ENCODE measurements at regions not wholly inside any gene's neighbourhood (a gene's known extent, or its start where the extent isn't known, plus 50 kb on each side); places are given as distances from the start of the nearest gene placed in this dataset.

DNA sequence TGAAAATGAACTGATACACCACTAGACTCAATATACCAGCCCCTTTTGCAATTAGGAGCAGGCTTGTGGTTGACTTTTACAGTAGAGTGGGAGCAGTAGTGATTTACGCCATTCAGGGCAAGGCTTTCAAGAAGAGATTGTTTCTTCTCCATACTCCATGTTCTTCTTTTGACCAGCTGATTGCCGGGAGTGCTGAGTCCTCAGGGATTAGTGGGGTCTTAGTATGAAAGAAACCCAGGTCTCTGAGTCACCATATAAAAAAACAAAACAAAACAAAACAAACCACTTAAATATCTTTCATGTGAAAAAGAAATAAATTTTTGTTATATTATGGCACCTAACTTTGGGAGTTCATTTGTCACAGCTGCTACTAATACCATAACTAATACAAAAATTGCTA lies 465.6 kb upstream of the TRIB2 start:
- no peak for ATAC-seq
- Mint-ChIP-seq H3K27me3 (no peaks in the 10 kb centered on the region), H3K9me3 (no peaks in the 10 kb centered on the region), H3K36me3 (no peaks in the 10 kb centered on the region), H3K4me1 (no peaks in the 10 kb centered on the region), H3K27ac (no peak overlapping the region), H3K4me3 (no peak overlapping the region)

DNA sequence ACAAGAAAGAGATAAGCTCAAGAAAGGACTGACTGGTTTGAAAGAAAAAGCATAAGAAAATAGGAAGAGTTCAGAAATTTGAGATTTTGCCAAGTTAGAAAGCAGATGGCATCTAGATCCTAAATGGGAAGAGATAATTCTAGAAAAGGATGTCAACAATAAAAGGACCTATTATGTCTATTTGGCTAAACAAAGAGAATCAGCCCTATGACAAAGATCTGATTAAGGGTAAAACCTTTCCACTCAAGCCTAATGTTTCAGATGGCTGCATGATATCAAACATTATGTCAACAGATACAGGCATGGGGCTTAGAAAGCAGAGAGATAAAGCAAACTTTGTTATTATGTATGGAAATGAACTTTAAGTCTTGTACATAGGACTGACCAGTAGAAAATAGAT lies 465.0 kb upstream of the TRIB2 start:
- Mint-ChIP-seq H3K27me3 (no peaks in the 10 kb centered on the region), H3K9me3 (no peaks in the 10 kb centered on the region), H3K27ac (no peak overlapping the region), H3K36me3 (no peaks in the 10 kb centered on the region), H3K4me1 (no peaks in the 10 kb centered on the region), H3K4me3 (no peak overlapping the region)
- no peak for ATAC-seq

DNA sequence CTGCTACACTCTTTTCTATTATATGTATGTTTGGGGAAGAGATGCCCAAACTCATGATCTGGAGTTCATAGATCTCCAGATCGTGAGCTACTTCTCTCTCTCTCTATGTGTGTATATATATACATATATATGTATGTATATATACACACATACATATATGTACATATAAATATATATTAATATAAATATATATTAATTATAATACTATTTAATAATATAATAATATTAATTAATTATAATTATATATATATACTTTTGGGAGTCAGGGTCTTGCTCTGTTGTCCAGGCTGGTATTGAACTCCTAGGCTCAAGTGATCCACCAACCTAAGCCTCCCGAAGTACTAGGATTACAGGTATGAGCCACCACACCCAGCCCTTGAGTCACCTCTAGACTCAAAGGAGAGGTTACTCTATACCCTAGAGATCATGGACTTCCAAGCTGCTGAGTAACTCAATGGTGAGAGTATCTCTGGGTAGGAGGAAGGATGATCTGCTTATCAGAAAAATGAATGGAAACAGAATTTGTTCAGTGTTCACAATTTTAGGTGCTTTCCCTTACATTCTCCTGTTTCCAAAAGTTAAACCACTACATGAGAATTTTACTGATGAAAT lies 463.5 kb upstream of the TRIB2 start:
- Mint-ChIP-seq H3K4me1 (no peaks in the 10 kb centered on the region), H3K27ac (no peak overlapping the region), H3K27me3 (no peaks in the 10 kb centered on the region), H3K36me3 (no peaks in the 10 kb centered on the region), H3K9me3 (no peaks in the 10 kb centered on the region), H3K4me3 (no peak overlapping the region)
- ATAC-seq = no peak

DNA sequence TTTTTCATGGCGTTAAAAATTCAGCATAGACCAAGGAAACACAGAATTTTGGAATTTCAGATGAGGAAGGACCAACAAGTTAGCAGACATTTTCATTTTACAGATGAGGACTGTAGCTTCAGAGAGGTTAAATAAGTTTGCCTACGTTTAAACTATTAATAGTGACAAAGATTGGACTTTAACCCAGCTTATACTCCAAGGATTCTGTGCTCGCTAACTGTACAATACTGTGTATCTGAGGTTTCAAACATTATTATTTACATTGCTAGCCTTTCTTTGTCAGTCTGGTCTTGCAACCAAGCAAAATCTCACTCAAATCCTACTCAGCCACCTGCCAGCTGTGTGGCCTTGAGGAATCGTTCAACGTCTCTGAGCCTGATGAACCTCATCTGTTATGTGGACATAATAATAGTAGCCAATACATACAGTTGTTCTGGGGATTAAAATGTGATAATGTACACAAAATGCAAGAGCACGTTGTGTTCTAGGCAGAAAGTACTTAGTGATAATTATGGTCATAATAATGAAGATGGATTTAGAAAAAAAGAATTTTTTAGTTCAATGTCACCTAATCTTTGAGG lies 462.4 kb upstream of the TRIB2 start:
- no peaks in the 10 kb centered on the region for H3K36me3 Mint-ChIP-seq
- H3K9me3 Mint-ChIP-seq = no peaks in the 10 kb centered on the region
- ATAC-seq = no peak
- no peaks in the 10 kb centered on the region for H3K4me1 Mint-ChIP-seq
- no peak overlapping the region for H3K27ac Mint-ChIP-seq
- no peaks in the 10 kb centered on the region for H3K27me3 Mint-ChIP-seq
- H3K4me3 Mint-ChIP-seq = no peak overlapping the region

DNA sequence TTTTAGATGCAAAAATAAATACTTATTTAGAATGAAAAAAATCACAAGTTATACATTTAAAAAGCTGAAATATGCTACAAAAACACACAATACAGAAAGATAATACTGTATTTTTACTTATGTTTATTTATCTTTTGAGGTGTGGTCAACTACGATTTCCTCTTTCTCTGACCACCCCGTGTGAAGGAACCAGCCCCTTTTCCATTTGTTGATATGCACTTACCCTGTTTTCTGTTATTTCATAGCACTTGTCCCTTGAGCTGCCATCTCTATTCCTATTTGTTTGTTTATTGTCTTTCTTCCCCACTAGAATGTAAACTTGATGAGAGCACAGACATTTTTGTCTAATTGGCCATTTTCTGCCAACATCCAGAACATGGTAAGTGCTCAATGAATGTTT lies 460.5 kb upstream of the TRIB2 start:
- H3K36me3 Mint-ChIP-seq = no peaks in the 10 kb centered on the region
- H3K27me3 Mint-ChIP-seq = no peaks in the 10 kb centered on the region
- no peak overlapping the region for H3K4me3 Mint-ChIP-seq
- H3K9me3 Mint-ChIP-seq = peaks cover 3% of the 10 kb centered on the region
- H3K27ac Mint-ChIP-seq = no peak overlapping the region
- H3K4me1 Mint-ChIP-seq = no peaks in the 10 kb centered on the region
- ATAC-seq = no peak

DNA sequence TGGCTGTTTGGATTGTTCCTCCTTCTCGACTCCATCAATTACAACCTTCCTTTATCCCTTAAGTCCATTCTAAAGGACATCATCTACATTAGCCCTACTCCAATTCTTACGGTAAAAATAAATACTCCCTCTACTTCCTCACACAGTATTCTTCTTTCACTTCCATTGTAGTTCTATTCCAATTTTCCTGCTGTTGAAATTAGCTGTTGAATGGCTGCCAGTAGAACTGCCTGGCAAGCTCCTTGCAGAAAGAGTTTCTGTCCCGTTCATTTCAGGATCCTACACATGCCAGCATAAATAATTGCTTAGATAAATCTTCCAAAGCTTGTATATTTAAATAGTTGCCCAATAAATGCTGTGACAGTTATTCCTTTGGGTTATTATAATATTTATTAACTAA lies 459.3 kb upstream of the TRIB2 start:
- Mint-ChIP-seq H3K27ac (no peak overlapping the region), H3K36me3 (no peaks in the 10 kb centered on the region), H3K4me1 (peaks cover 7% of the 10 kb centered on the region), H3K27me3 (no peaks in the 10 kb centered on the region), H3K9me3 (peaks cover 3% of the 10 kb centered on the region), H3K4me3 (no peak overlapping the region)
- no peak for ATAC-seq

DNA sequence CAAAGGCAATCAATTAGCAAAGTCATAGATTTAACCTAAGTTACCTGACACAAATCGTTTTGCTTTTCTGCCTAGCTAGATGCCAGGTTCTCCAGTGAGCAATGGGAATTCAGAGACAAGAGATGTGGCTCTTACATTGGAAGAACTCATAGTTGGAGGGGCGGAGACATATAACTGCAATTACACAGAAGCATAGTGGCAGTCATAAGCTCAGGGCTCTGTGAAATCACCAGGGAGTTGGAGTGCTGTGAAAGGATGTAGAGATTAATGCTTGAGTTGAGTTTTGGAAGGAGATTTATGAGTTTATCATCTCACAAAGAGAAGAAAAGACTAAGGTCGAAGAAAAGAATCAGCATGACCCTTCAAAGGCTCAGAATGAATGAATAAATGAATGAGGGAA lies 457.2 kb upstream of the TRIB2 start:
- H3K4me1 Mint-ChIP-seq = peaks cover 26% of the 10 kb centered on the region
- no peaks in the 10 kb centered on the region for H3K36me3 Mint-ChIP-seq
- H3K9me3 Mint-ChIP-seq = peaks cover 3% of the 10 kb centered on the region
- no peak overlapping the region for H3K4me3 Mint-ChIP-seq
- no peak for ATAC-seq
- no peaks in the 10 kb centered on the region for H3K27me3 Mint-ChIP-seq
- H3K27ac Mint-ChIP-seq = no peak overlapping the region

DNA sequence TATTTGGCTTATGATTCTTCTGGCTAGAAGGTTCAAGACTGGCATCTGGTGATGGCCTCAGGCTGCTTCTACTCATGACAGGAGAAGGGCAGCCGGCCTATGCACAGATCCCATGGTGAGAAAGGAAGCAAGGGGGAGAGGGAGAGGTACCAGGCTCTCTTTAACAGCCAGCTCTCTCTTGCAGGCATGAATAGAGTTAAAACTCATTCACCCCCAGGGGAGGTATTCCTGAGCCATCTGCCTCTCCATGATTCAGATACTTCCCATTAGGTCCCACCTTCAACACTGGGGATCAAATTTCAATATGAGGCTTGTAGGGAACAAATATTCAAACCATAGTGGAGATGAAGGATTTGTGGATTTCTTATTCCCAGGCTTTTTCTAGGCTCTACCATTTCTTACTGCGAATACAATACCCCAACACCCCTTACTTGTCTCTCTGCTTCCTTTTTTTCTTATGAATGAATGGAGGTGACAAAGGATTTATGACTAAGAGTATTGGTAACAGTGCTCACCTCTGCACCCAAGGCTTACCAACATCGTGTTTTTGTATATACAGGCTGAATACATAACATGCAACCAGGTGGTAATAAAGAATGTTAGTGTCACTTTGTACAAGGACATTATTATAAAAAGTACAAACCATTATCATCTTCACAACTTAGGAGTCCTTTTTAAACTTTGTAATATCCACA lies 454.6 kb upstream of the TRIB2 start:
- no peak for ATAC-seq
- peaks cover 27% of the 10 kb centered on the region for H3K4me1 Mint-ChIP-seq
- H3K4me3 Mint-ChIP-seq = no peak overlapping the region
- H3K9me3 Mint-ChIP-seq = peaks cover 3% of the 10 kb centered on the region
- H3K27me3 Mint-ChIP-seq = no peaks in the 10 kb centered on the region
- no peaks in the 10 kb centered on the region for H3K36me3 Mint-ChIP-seq
- no peak overlapping the region for H3K27ac Mint-ChIP-seq

DNA sequence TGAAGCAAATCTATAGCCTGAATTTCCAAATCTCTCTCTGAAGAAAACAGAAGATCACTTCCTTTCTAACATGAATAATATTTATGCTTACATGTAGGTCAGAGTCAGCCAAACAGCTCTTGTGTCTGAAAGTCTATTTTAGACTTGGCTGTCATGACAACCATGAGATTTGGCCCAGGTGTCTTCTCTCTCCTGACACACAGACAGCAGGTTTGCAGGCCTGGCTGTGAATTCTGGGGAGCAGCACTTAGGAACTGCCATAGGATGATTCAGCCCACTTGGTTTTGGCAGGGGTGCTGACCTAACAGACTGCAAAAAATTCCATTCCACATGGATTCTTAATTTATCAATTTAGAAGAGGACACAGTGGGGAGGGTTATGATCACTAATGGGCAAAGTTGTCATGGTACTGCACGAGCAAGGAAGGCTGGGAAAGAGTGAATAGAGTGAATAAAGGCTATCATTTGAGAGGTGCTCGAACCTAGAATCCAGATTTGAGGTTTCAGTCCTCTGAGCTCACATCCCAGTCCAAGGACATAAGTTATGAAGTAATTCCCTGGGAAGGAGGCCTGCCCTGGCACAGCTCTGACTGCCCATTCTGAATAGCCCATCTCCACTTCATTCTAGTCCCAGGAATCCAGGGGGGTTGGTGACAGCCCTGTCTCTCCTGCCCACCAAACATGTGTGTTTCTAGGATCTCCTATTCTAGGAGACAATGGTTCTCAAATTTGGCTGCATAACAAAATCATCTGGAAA lies 453.9 kb upstream of the TRIB2 start:
- no peak for ATAC-seq
- peaks cover 3% of the 10 kb centered on the region for H3K9me3 Mint-ChIP-seq
- no peak overlapping the region for H3K27ac Mint-ChIP-seq
- no peak overlapping the region for H3K4me3 Mint-ChIP-seq
- no peaks in the 10 kb centered on the region for H3K27me3 Mint-ChIP-seq
- no peaks in the 10 kb centered on the region for H3K36me3 Mint-ChIP-seq
- H3K4me1 Mint-ChIP-seq = peaks cover 27% of the 10 kb centered on the region

DNA sequence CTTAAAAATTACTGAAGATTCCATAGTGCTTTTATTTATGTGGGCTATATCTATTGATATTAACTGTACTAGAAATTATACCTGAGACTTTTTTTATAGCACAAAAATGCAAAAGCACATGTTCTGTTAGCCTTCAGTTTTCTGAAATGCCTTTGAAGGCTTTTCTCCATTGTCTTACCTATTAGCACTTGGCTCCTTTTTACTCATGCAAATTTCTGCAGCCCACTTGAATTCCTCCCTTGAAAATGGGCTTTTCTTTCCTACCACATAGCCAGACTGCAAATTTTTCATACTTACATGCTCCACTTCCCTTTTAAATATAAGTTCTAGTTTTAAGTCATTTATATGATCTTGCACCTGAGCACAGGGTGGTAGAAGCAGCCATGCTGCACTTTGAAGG lies 453.0 kb upstream of the TRIB2 start:
- H3K27me3 Mint-ChIP-seq = no peaks in the 10 kb centered on the region
- ATAC-seq = no peak

DNA sequence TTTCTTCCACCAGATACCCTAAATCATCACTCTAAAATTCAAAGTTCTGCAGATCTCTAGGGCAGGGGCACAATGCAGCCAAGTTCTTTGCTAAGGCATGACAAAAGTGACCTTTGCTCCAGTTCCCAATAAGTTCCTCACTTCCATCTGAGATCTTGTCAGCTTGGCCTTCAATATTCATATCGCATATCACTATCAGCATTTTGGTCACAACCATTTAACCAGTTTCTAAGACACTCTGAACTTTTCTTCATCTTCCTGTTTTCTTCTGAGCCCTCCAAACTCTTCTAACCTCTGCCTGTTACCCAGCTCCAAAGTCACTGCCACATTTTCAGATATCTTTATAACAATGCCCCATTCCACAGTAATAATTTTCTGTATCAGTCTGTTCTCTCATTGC lies 452.6 kb upstream of the TRIB2 start:
- ATAC-seq = no peak
- H3K4me3 Mint-ChIP-seq = no peak overlapping the region
- H3K36me3 Mint-ChIP-seq = no peaks in the 10 kb centered on the region
- H3K4me1 Mint-ChIP-seq = peaks cover 30% of the 10 kb centered on the region
- no peak overlapping the region for H3K27ac Mint-ChIP-seq
- no peaks in the 10 kb centered on the region for H3K27me3 Mint-ChIP-seq
- peaks cover 3% of the 10 kb centered on the region for H3K9me3 Mint-ChIP-seq

More for the DNA sequence above, 453.0 kb upstream of the TRIB2 start:
- no peak overlapping the region for H3K27ac Mint-ChIP-seq
- peaks cover 27% of the 10 kb centered on the region for H3K4me1 Mint-ChIP-seq
- peaks cover 3% of the 10 kb centered on the region for H3K9me3 Mint-ChIP-seq
- H3K36me3 Mint-ChIP-seq = no peaks in the 10 kb centered on the region
- no peak overlapping the region for H3K4me3 Mint-ChIP-seq

DNA sequence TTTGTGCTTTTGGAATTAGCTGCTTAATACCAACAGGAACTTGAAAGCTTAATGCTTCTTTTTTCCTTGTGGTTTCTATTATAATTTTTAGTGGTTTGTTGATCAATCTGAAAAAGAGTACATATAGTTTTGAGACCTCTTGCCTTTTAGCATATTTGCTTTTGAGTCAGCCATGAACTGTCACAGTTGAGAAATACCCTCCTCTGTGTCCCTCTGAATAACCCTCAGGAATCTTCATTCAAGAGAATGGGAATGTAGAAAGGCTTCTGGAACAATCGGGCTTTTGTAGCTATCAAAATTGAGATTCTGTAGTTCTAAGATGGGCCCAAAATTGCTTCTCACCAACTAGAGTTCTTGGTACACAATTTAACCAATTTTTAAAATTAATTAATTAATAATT lies 451.1 kb upstream of the TRIB2 start:
- Mint-ChIP-seq H3K27me3 (no peaks in the 10 kb centered on the region), H3K9me3 (peaks cover 3% of the 10 kb centered on the region), H3K27ac (no peak overlapping the region), H3K4me1 (peaks cover 45% of the 10 kb centered on the region), H3K36me3 (no peaks in the 10 kb centered on the region), H3K4me3 (no peak overlapping the region)
- no peak for ATAC-seq

DNA sequence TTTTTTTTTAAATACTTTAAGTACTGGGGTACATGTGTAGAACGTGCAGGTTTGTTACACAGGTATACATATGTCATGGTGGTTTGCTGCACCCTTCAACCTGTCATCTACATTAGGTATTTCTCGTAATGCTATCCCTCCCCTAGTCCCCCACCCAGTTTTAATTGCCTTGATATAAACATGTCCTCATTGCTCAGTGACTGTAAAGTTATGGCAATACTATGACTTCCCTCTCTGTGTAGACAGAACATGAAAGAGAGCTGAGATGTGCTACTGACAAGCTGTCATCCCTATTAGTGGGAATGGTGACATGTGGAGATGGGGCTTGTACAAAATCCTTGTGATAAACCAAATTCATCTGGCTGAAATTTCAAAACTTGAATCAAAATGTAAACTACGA lies 449.7 kb upstream of the TRIB2 start:
- no peak for ATAC-seq
- no peak overlapping the region for H3K4me3 Mint-ChIP-seq
- H3K4me1 Mint-ChIP-seq = peaks cover 52% of the 10 kb centered on the region
- H3K27me3 Mint-ChIP-seq = no peaks in the 10 kb centered on the region
- H3K36me3 Mint-ChIP-seq = no peaks in the 10 kb centered on the region
- no peak overlapping the region for H3K27ac Mint-ChIP-seq
- H3K9me3 Mint-ChIP-seq = no peaks in the 10 kb centered on the region

DNA sequence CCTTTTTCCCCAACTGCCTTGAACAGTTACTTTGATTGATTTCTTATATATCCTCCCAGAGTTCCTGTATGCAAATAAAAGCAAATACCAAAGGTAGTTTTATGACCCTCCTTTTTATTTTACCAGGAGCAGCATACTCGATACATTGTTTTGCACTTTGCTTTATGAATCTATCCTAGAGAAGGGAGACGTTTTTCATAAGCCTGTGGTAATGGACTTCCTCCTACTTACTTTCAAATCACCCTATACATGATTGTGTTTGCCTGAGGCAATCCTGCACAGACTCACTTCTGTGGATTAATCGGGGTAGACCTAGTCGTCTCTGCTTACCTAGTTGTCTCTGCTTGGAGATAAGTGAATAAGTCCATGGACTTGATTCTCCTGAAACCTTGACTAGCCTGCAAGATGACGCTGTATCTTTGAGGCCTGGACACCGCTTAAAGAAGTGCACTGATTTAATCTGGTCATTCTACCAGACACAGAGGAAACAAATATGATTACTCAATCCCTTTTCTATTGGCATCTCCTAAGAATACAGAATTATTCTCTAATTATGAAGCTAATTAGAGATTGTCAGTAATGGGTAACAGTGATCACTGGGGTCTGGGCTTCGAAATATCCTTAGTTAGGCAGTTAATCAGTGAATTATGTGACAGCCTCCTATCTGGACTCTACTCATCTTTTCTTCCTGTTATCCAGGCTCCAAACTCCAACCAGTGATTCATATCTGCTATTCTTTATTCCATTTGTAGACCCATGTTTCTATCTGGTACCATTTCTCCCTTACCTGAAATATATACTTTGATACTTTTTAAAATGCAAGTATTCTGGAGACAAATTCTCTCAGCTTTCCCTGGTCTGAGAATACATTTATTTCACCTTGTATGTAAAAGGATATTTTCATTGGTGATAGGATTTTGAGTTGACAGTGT lies 447.4 kb upstream of the TRIB2 start:
- no peak for ATAC-seq
- Mint-ChIP-seq H3K4me1 (peaks cover 47% of the 10 kb centered on the region), H3K4me3 (no peak overlapping the region), H3K27ac (no peak overlapping the region), H3K27me3 (no peaks in the 10 kb centered on the region), H3K36me3 (no peaks in the 10 kb centered on the region), H3K9me3 (no peaks in the 10 kb centered on the region)
